PC-9 (cell line): ENCODE measurements at regions not wholly inside any gene's neighbourhood (a gene's known extent, or its start where the extent isn't known, plus 50 kb on each side); places are given as distances from the start of the nearest gene placed in this dataset.

Experiments
- BruUV-seq: library from RNA; stranded (reverse); fragments of 400-500 nt; replicated peaks from 2 replicates; lab custom pipeline; 2021; lab: Mats Ljungman, UMichigan
- CTCF ChIA-PET: fragments of 300-600 bp; sonication (Branson Sonifier 250); formaldehyde crosslinking; loops from one replicate; lab custom pipeline; 2022; ENCODE audit warnings: antibody characterized with exemption; lab: Charles Lee
- POLR2A ChIA-PET: fragments of 300-600 bp; sonication (Branson Sonifier 250); formaldehyde crosslinking; loops from one replicate; lab custom pipeline; 2022; ENCODE audit warnings: antibody characterized with exemption; ENCODE audit not compliant: unreplicated experiment; lab: Charles Lee
- DNase-seq, 2 experiments: peaks; one replicate each; pipeline versions ENCODE4 v3.0.0 to v3.0.0-alpha.2; 2015 to 2022; ENCODE audit warnings: mixed read lengths in 1 of 2
- H2AFZ ChIP-seq: fragments of 200-600 bp; sonication (generic); 2 replicates; pipeline ENCODE4 v1.8.1; 2017; ENCODE audit warnings: antibody characterized with exemption
- H3F3A ChIP-seq: fragments of 200-600 bp; sonication (generic); 2 replicates; pipeline ENCODE4 v1.8.1; 2017; ENCODE audit warnings: antibody characterized with exemption, mild to moderate bottlenecking, low read depth; ENCODE audit not compliant: insufficient read depth
- H3K27ac ChIP-seq: fragments of 200-600 bp; sonication (generic); 2 replicates; pipeline ENCODE4 v1.6.1; 2016; ENCODE audit warnings: mixed run types
- H3K27me3 ChIP-seq: fragments of 200-600 bp; sonication (generic); 2 replicates; pipeline ENCODE4 v1.6.1; 2016; ENCODE audit warnings: low read depth, mixed run types; ENCODE audit not compliant: insufficient read depth
- H3K36me3 ChIP-seq: fragments of 200-600 bp; sonication (generic); 2 replicates; pipeline ENCODE4 v1.6.1; 2016; ENCODE audit warnings: low read depth, mixed run types
- H3K4me1 ChIP-seq: fragments of 200-600 bp; sonication (generic); replicated peaks from 2 replicates; pipeline ENCODE4 v1.6.1; 2016; ENCODE audit warnings: mixed run types; ENCODE audit not compliant: insufficient read depth
- H3K4me2 ChIP-seq: fragments of 200-600 bp; sonication (generic); 2 replicates; pipeline ENCODE4 v1.6.1; 2017; ENCODE audit warnings: mixed run types
- H3K4me3 ChIP-seq: fragments of 200-600 bp; sonication (generic); 2 replicates; pipeline ENCODE4 v1.6.1; 2016; ENCODE audit warnings: mixed run types
- H3K79me2 ChIP-seq: fragments of 200-600 bp; sonication (generic); 2 replicates; pipeline ENCODE4 v1.6.1; 2017; ENCODE audit warnings: low read depth, mixed run types
- H3K9me2 ChIP-seq: fragments of 200-600 bp; sonication (generic); 2 replicates; pipeline ENCODE4 v1.8.1; 2017; ENCODE audit warnings: mild to moderate bottlenecking; ENCODE audit not compliant: insufficient read depth
- H3K9me3 ChIP-seq: fragments of 200-600 bp; sonication (generic); 2 replicates; pipeline ENCODE4 v1.8.1; 2016; ENCODE audit warnings: low read depth; ENCODE audit not compliant: insufficient read depth
- H4K20me1 ChIP-seq: fragments of 200-600 bp; sonication (generic); 2 replicates; pipeline ENCODE4 v1.8.1; 2017; ENCODE audit not compliant: insufficient read depth
- CTCF ChIP-seq: fragments of 200-600 bp; sonication (generic); conservative IDR thresholded peaks from 2 replicates; pipeline ENCODE4 v1.6.1; 2017; ENCODE audit warnings: mixed run types, antibody characterized with exemption, mild to moderate bottlenecking, moderate library complexity
- EZH2 ChIP-seq: fragments of 200-600 bp; sonication (generic); IDR thresholded peaks from 2 replicates; pipeline ENCODE4 v1.8.0; 2017; ENCODE audit warnings: antibody characterized with exemption, low read depth
- intact Hi-C: fragments of 100-400 bp; cut with micrococcal nuclease; formaldehyde crosslinking; loops from one replicate; pipeline ENCODE4 v1.10.0; 2022; ENCODE audit not compliant: unreplicated experiment

GRCh38 chr15:95249524-95249923 is 1018.2 kb downstream of the MCTP2 start:
- no peak overlapping the region for H2AFZ ChIP-seq
- H3F3A ChIP-seq = peaks cover 10% of the 10 kb centered on the region; the same call in 1 of the 2 replicates
- intact Hi-C loops = no loop called here
- H3K4me2 ChIP-seq = no peak overlapping the region
- no peak for DNase-seq
- H3K4me1 ChIP-seq = peaks cover 9% of the 10 kb centered on the region; the same call in 1 of the 2 replicates
- BruUV-seq = no TSS peak
- no peaks in the 10 kb centered on the region for H3K27me3 ChIP-seq
- TF ChIP-seq EZH2 (no peak), CTCF (no peak)
- H3K79me2 ChIP-seq = no peaks in the 10 kb centered on the region
- H3K36me3 ChIP-seq = no peaks in the 10 kb centered on the region
- H3K4me3 ChIP-seq = no peak overlapping the region
- ChIA-PET POLR2A (interaction anchor here (0.6 kb wide), 1 partner anchor 37 kb away, joined by 7 read pairs; no protein-coding TSS in a partner anchor), CTCF (no interaction called here)
- H4K20me1 ChIP-seq = no peaks in the 10 kb centered on the region
- no peak overlapping the region for H3K27ac ChIP-seq
- H3K9me2 ChIP-seq = no peaks in the 10 kb centered on the region
- H3K9me3 ChIP-seq = peaks cover 13% of the 10 kb centered on the region

GRCh38 chr15:95252404-95252803 is 1021.0 kb downstream of the MCTP2 start:
- Histone ChIP-seq H3K27me3 (no peaks in the 10 kb centered on the region), H3F3A (peaks cover 7% of the 10 kb centered on the region; the same call in 1 of the 2 replicates), H3K4me2 (no peak overlapping the region), H3K9me2 (no peaks in the 10 kb centered on the region), H3K9me3 (peaks cover 12% of the 10 kb centered on the region), H4K20me1 (no peaks in the 10 kb centered on the region), H3K79me2 (no peaks in the 10 kb centered on the region), H2AFZ (no peak overlapping the region), H3K4me1 (peaks cover 6% of the 10 kb centered on the region; the same call in 1 of the 2 replicates), H3K4me3 (no peak overlapping the region), H3K36me3 (no peaks in the 10 kb centered on the region), H3K27ac (no peak overlapping the region)
- TF ChIP-seq CTCF (no peak), EZH2 (no peak)
- intact Hi-C loops = no loop called here
- POLR2A ChIA-PET = no interaction called here
- CTCF ChIA-PET = interaction anchor here (0.6 kb wide), 1 partner anchor 1077 kb away, joined by 6 read pairs; no protein-coding TSS in a partner anchor
- no TSS peak for BruUV-seq
- DNase-seq = no peak

GRCh38 chr15:95254263-95254662 is 1022.9 kb downstream of the MCTP2 start:
- Histone ChIP-seq H3K9me2 (no peaks in the 10 kb centered on the region), H3K79me2 (no peaks in the 10 kb centered on the region), H3K27me3 (no peaks in the 10 kb centered on the region), H3K36me3 (no peaks in the 10 kb centered on the region), H3K4me3 (no peak overlapping the region), H3K4me2 (no peak overlapping the region), H2AFZ (no peak overlapping the region), H4K20me1 (no peaks in the 10 kb centered on the region), H3K27ac (no peak overlapping the region), H3K9me3 (no peaks in the 10 kb centered on the region), H3F3A (no peaks in the 10 kb centered on the region), H3K4me1 (no peaks in the 10 kb centered on the region)
- CTCF ChIA-PET = no interaction called here
- DNase-seq = no peak
- TF ChIP-seq CTCF (no peak), EZH2 (no peak)
- POLR2A ChIA-PET = no interaction called here
- no TSS peak for BruUV-seq
- intact Hi-C loops = no loop called here
